Neural cell (in vitro differentiated cells): ENCODE measurements at regions not wholly inside any gene's neighbourhood (a gene's known extent, or its start where the extent isn't known, plus 50 kb on each side); places are given as distances from the start of the nearest gene placed in this dataset.

Source experiments
- H2AFZ ChIP-seq: fragments of 200-600, 300-800 bp; sonication (generic), shearing (Covaris generic); 2 replicates; pipeline ENCODE4 v1.6.0; 2014; ENCODE audit warnings: low read depth, mild to moderate bottlenecking, antibody characterized with exemption, low read length, moderate library complexity
- H3F3A ChIP-seq: fragments of 200-600 bp; shearing (Covaris generic); 2 replicates; pipeline ENCODE4 v1.6.1; 2016; ENCODE audit warnings: mild to moderate bottlenecking, moderate library complexity, mixed read lengths, antibody characterized with exemption, low read length; ENCODE audit not compliant: insufficient read depth, poor library complexity, severe bottlenecking
- H3K27ac ChIP-seq: fragments of 200-600, 300-800 bp; sonication (generic), shearing (Covaris generic); 2 replicates; pipeline ENCODE4 v1.5.1; 2014; ENCODE audit warnings: mild to moderate bottlenecking, low read length, moderate library complexity
- H3K27me3 ChIP-seq: fragments of 300-800, 200-600 bp; sonication (generic), shearing (Covaris generic); 2 replicates; pipeline ENCODE4 v1.6.0; 2014; ENCODE audit warnings: mild to moderate bottlenecking, low read depth, low read length, moderate library complexity; ENCODE audit not compliant: insufficient read depth
- H3K36me3 ChIP-seq: fragments of 300-800, 200-600 bp; sonication (generic), shearing (Covaris generic); 2 replicates; pipeline ENCODE4 v1.5.1; 2014; ENCODE audit warnings: mild to moderate bottlenecking, antibody characterized with exemption, low read length, moderate library complexity; ENCODE audit not compliant: insufficient read depth
- H3K4me2 ChIP-seq: fragments of 300-800, 200-600 bp; sonication (generic), shearing (Covaris generic); 2 replicates; pipeline ENCODE4 v1.6.0; 2014; ENCODE audit warnings: mild to moderate bottlenecking, low read length
- H3K4me3 ChIP-seq: fragments of 300-800, 200-600 bp; sonication (generic), shearing (Covaris generic); 2 replicates; pipeline ENCODE4 v1.5.1; 2014; ENCODE audit warnings: mild to moderate bottlenecking, low read length, moderate library complexity
- H3K79me2 ChIP-seq: fragments of 200-600 bp; shearing (Covaris generic); replicated peaks from 2 replicates; pipeline ENCODE4 v1.6.0; 2014; ENCODE audit warnings: mild to moderate bottlenecking, low read length, moderate library complexity; ENCODE audit not compliant: insufficient read depth
- H3K9ac ChIP-seq: fragments of 300-800, 200-600 bp; sonication (generic), shearing (Covaris generic); 2 replicates; pipeline ENCODE4 v1.6.1; 2016; ENCODE audit warnings: mild to moderate bottlenecking, low read length, mixed read lengths
- H3K9me2 ChIP-seq: fragments of 200-600 bp; shearing (Covaris generic); 2 replicates; pipeline ENCODE4 v1.6.1; 2016; ENCODE audit warnings: mild to moderate bottlenecking, low read length, mixed read lengths; ENCODE audit not compliant: insufficient read depth
- H3K9me3 ChIP-seq: fragments of 200-600, 300-800 bp; sonication (generic), shearing (Covaris generic); 2 replicates; pipeline ENCODE4 v1.6.1; 2016; ENCODE audit warnings: mild to moderate bottlenecking, mixed run types, low read length, moderate library complexity, mixed read lengths
- H4K20me1 ChIP-seq: fragments of 200-600 bp; shearing (Covaris generic); 2 replicates; pipeline ENCODE4 v1.6.1; 2016; ENCODE audit warnings: mild to moderate bottlenecking, mixed run types; ENCODE audit not compliant: insufficient read depth
- EP300 ChIP-seq: fragments of 450-650 bp; conservative IDR thresholded peaks from 2 replicates; pipeline ENCODE4 v1.6.1; 2014; ENCODE audit warnings: antibody characterized with exemption, mild to moderate bottlenecking, moderate library complexity; ENCODE audit not compliant: poor library complexity, severe bottlenecking
- EZH2 ChIP-seq: fragments of 200-600, 300-800 bp; shearing (Covaris generic), sonication (generic); IDR thresholded peaks from 2 replicates; pipeline ENCODE4 v1.6.1; 2014; ENCODE audit warnings: antibody characterized with exemption, low read length, borderline replicate concordance, mild to moderate bottlenecking; ENCODE audit not compliant: insufficient read depth, poor library complexity, severe bottlenecking
- MXI1 ChIP-seq: fragments of 450-650 bp; conservative IDR thresholded peaks from 2 replicates; pipeline ENCODE4 v1.6.1; 2014; ENCODE audit warnings: antibody characterized with exemption, mild to moderate bottlenecking; ENCODE audit not compliant: poor library complexity, severe bottlenecking
- POLR2AphosphoS5 ChIP-seq: IDR thresholded peaks from 2 replicates; pipeline ENCODE4 v1.6.1; 2012
- RAD21 ChIP-seq: fragments of 450-650 bp; conservative IDR thresholded peaks from 2 replicates; pipeline ENCODE4 v1.6.1; 2014; ENCODE audit warnings: antibody characterized with exemption, mild to moderate bottlenecking, moderate library complexity
- SMC3 ChIP-seq: fragments of 450-650 bp; conservative IDR thresholded peaks from 2 replicates; pipeline ENCODE4 v1.6.1; 2014; ENCODE audit warnings: antibody characterized with exemption, mild to moderate bottlenecking, moderate library complexity; ENCODE audit not compliant: poor library complexity
- TAF1 ChIP-seq: IDR thresholded peaks from 2 replicates; pipeline ENCODE4 v1.6.1; 2012; ENCODE audit warnings: low read depth
- TF ChIP-seq, protein P1 (sequence below): fragments of 450-650 bp; IDR thresholded peaks from 2 replicates; pipeline ENCODE4 v1.5.1; 2014; ENCODE audit warnings: antibody characterized with exemption, mild to moderate bottlenecking, moderate library complexity; ENCODE audit not compliant: poor library complexity, severe bottlenecking
- TF ChIP-seq, protein P2 (sequence below): IDR thresholded peaks from 2 replicates; pipeline ENCODE4 v1.6.1; 2012; ENCODE audit warnings: borderline replicate concordance

DNA sequence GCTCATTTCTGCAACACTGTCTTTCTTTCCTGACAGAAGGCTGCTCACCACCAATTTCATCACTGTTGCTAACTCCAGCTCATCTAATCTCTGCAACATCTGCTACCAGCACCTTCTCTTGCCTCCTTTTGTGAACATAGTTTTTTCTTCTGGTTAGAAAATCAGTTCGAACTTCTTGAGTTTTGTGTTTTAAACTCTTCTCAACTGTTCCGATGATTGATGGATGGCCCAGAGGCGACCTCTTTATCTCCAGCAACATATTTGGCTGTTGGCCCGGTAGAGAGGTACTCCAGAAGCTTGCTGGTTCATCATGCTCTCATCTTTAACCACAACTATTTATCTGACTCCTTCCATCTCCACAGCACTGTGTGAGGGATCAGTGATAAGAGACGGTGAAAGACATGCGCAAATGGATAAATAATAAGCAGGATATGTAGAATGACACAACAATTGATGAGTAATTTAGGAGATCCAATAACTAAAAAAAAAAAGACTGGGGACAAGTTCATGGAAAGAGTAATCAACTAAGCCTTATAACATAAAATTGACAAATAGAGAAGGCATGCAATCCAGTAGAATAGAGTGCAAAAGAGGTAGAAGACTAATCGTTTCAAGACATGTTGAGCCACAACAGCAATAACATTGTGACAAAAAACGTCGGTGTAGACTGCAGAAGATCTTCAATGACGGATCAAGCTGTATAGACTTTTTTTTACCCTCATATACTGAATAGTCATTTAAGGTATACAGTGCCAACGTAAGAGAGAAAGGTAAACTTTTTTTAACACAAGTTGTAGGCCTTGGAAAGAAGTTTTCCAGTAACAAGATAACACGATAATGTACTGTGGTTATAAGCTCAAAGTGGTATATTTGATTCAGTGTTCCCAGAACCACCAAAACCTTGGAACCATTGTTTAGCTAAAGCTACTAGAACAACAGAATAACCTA is 152.2 kb downstream of the CRPPA start:
- H3K9ac ChIP-seq = no peak overlapping the region
- no peak overlapping the region for H3K4me3 ChIP-seq
- no peak overlapping the region for H3K4me2 ChIP-seq
- TF ChIP-seq SMC3 (no peak), EP300 (no peak), MXI1 (no peak), POLR2AphosphoS5 (no peak), RAD21 (no peak), EZH2 (no peak), TAF1 (no peak)
- TF ChIP-seq, protein P1, sequence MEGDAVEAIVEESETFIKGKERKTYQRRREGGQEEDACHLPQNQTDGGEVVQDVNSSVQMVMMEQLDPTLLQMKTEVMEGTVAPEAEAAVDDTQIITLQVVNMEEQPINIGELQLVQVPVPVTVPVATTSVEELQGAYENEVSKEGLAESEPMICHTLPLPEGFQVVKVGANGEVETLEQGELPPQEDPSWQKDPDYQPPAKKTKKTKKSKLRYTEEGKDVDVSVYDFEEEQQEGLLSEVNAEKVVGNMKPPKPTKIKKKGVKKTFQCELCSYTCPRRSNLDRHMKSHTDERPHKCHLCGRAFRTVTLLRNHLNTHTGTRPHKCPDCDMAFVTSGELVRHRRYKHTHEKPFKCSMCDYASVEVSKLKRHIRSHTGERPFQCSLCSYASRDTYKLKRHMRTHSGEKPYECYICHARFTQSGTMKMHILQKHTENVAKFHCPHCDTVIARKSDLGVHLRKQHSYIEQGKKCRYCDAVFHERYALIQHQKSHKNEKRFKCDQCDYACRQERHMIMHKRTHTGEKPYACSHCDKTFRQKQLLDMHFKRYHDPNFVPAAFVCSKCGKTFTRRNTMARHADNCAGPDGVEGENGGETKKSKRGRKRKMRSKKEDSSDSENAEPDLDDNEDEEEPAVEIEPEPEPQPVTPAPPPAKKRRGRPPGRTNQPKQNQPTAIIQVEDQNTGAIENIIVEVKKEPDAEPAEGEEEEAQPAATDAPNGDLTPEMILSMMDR = no peak
- TF ChIP-seq, protein P2, sequence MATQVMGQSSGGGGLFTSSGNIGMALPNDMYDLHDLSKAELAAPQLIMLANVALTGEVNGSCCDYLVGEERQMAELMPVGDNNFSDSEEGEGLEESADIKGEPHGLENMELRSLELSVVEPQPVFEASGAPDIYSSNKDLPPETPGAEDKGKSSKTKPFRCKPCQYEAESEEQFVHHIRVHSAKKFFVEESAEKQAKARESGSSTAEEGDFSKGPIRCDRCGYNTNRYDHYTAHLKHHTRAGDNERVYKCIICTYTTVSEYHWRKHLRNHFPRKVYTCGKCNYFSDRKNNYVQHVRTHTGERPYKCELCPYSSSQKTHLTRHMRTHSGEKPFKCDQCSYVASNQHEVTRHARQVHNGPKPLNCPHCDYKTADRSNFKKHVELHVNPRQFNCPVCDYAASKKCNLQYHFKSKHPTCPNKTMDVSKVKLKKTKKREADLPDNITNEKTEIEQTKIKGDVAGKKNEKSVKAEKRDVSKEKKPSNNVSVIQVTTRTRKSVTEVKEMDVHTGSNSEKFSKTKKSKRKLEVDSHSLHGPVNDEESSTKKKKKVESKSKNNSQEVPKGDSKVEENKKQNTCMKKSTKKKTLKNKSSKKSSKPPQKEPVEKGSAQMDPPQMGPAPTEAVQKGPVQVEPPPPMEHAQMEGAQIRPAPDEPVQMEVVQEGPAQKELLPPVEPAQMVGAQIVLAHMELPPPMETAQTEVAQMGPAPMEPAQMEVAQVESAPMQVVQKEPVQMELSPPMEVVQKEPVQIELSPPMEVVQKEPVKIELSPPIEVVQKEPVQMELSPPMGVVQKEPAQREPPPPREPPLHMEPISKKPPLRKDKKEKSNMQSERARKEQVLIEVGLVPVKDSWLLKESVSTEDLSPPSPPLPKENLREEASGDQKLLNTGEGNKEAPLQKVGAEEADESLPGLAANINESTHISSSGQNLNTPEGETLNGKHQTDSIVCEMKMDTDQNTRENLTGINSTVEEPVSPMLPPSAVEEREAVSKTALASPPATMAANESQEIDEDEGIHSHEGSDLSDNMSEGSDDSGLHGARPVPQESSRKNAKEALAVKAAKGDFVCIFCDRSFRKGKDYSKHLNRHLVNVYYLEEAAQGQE = no peak
- no peak overlapping the region for H2AFZ ChIP-seq
- no peaks in the 10 kb centered on the region for H4K20me1 ChIP-seq
- no peaks in the 10 kb centered on the region for H3K36me3 ChIP-seq
- H3K9me2 ChIP-seq = no peaks in the 10 kb centered on the region
- no peak overlapping the region for H3K27ac ChIP-seq
- no peaks in the 10 kb centered on the region for H3K79me2 ChIP-seq
- no peaks in the 10 kb centered on the region for H3F3A ChIP-seq
- no peaks in the 10 kb centered on the region for H3K9me3 ChIP-seq
- no peaks in the 10 kb centered on the region for H3K27me3 ChIP-seq

DNA sequence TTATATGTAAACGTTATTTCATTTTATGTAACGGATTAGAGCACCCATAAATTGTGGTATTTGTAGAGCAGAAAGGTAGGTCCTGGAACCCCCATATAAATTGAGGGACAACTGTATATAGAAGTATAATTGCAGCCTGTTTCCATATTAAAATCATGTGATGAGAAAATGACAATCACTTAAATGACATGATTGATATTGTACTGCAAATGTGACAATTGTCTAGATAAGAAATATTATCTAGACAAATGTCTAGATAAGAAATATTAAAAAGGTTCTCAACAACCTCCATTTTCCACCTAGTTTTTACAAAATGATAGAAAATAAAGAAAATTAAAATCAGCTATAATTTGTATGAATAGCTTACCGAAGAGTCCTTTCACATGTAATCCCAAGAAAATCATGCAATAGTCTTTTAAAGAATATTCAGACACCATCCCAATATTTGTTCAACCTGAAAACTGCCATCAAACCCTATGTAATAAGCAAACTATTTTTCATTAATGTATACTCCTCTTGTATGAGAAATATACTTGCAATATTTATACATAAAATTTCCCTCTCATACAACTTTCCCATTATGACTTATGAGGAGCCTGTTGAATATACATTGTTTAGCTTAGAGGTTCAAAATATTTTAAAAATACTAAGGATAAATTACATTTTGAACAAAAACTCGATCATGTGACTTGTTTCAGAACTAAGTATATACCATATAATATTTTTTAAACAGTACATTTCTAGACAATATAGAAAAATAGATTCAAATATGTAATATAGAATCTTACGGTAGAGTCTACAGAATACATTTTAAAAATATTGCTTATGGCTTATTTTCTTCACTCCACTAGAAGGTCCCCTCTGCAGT is 153.2 kb downstream of the CRPPA start:
- TF ChIP-seq, protein P1 = no peak
- TF ChIP-seq SMC3 (no peak), POLR2AphosphoS5 (no peak), EZH2 (no peak), MXI1 (no peak), EP300 (no peak), TAF1 (no peak)
- TF ChIP-seq, protein P2 = no peak
- Histone ChIP-seq H3K4me2 (no peak overlapping the region), H3K79me2 (no peaks in the 10 kb centered on the region), H3F3A (no peaks in the 10 kb centered on the region), H2AFZ (no peak overlapping the region), H3K27me3 (no peaks in the 10 kb centered on the region), H3K9ac (no peak overlapping the region), H3K9me3 (no peaks in the 10 kb centered on the region), H3K4me3 (no peak overlapping the region), H3K36me3 (no peaks in the 10 kb centered on the region), H3K9me2 (no peaks in the 10 kb centered on the region), H3K27ac (no peak overlapping the region), H4K20me1 (no peaks in the 10 kb centered on the region)
